Mucosa of descending colon (tissue), 3 donors: ENCODE measurements at regions not wholly inside any gene's neighbourhood (a gene's known extent, or its start where the extent isn't known, plus 50 kb on each side); places are given as distances from the start of the nearest gene placed in this dataset.
A peak's percentile ranks its signal among the peaks of the same experiment; 100 is the strongest.

Experiments used
- ATAC-seq: fragments of 200-7000 bp; cut with Tn5 transposase; one replicate; pipeline ENCODE4 v1.9.1; 2020; ENCODE audit warnings: mild to moderate bottlenecking, moderate library complexity
- DNase-seq, 3 donors: peaks; one replicate each; pipeline ENCODE4 v3.0.0-alpha.2; 2020
- H3K36me3 ChIP-seq: fragments of 200-600 bp; one replicate; pipeline ENCODE4 v1.8.0; 2021; ENCODE audit warnings: low read depth, mild to moderate bottlenecking
- H3K4me1 ChIP-seq: fragments of 200-600 bp; one replicate; pipeline ENCODE4 v1.8.0; 2021; ENCODE audit warnings: low read depth, mild to moderate bottlenecking
- H3K4me3 ChIP-seq: fragments of 200-600 bp; one replicate; pipeline ENCODE4 v1.8.0; 2021; ENCODE audit warnings: mild to moderate bottlenecking
- H3K9me3 ChIP-seq: fragments of 200-600 bp; one replicate; pipeline ENCODE4 v1.8.0; 2021; ENCODE audit warnings: mild to moderate bottlenecking
- intact Hi-C, 2 donors: fragments of 100-400 bp; cut with DNase I in 1 of 2; cut with micrococcal nuclease in 1 of 2; formaldehyde crosslinking; loops; one replicate each; pipeline versions ENCODE4 v1.11.0 to v1.11.1; 2022; cut with DNase I, micrococcal nuclease
- TF ChIP-seq, protein P1 (sequence below): fragments of 200-600 bp; IDR thresholded peaks from one replicate; pipeline ENCODE4 v1.8.0; 2022; ENCODE audit warnings: antibody characterized with exemption, mild to moderate bottlenecking
- donor health status: DM: no; HTN: no; CAD: no; lungs with moderate emphysema.
- donor health status: DM: no; HTN: no; CAD: no.
- donor health status: DM: no; HTN: yes; CAD: no.

DNA sequence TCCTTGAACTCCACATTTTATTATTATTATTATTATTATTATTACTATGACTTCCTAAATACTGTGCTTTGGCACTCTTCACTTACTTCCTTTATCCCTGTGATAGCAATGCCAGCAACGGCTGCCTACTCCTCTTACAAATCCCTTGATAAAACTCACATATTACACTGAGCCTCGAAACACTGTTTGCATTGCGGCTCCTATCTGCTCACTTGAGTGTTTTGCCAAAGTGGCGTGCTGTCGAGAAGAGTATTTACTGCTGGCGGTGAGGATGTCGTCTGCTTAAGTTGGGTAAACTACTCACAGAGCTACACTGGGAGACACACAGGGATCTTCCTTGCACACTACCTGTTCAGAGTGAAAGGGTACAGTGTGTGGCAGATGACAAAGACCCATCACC, 143.4 kb upstream of the VCX3A start:
- intact Hi-C loops, result no loop called here
- no peaks in the 10 kb centered on the region for H3K36me3 ChIP-seq
- TF ChIP-seq, protein P1, sequence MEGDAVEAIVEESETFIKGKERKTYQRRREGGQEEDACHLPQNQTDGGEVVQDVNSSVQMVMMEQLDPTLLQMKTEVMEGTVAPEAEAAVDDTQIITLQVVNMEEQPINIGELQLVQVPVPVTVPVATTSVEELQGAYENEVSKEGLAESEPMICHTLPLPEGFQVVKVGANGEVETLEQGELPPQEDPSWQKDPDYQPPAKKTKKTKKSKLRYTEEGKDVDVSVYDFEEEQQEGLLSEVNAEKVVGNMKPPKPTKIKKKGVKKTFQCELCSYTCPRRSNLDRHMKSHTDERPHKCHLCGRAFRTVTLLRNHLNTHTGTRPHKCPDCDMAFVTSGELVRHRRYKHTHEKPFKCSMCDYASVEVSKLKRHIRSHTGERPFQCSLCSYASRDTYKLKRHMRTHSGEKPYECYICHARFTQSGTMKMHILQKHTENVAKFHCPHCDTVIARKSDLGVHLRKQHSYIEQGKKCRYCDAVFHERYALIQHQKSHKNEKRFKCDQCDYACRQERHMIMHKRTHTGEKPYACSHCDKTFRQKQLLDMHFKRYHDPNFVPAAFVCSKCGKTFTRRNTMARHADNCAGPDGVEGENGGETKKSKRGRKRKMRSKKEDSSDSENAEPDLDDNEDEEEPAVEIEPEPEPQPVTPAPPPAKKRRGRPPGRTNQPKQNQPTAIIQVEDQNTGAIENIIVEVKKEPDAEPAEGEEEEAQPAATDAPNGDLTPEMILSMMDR, result no peak
- no peak overlapping the region for H3K4me3 ChIP-seq
- ATAC-seq, result peak; percentile 18
- no peaks in the 10 kb centered on the region for H3K4me1 ChIP-seq
- no peaks in the 10 kb centered on the region for H3K9me3 ChIP-seq
- DNase-seq, result no peak

DNA sequence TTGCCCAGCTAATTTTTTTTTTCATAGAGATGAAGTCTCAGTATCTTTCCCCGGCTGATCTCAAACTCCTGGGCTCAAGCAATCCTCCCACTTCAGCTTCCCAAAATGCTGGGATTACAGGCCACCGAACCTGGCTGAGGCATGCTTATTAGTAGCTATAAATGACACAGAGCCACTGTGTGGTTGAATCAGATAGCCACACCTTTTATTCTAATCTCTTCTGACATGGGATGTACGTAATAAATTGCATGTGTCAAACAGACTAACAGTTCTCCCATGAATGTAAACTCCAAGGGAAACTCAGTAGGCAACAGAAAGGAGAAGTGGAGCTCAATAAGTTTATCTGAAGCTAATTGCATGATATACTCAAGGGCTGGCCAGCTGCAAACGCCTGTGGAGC, 139.8 kb upstream of the VCX3A start:
- intact Hi-C loops, result no loop called here
- no peak for DNase-seq
- Histone ChIP-seq H3K4me3 (no peak overlapping the region), H3K9me3 (no peaks in the 10 kb centered on the region), H3K4me1 (no peaks in the 10 kb centered on the region), H3K36me3 (no peaks in the 10 kb centered on the region)
- TF ChIP-seq, protein P1, result no peak
- ATAC-seq, result no peak

DNA sequence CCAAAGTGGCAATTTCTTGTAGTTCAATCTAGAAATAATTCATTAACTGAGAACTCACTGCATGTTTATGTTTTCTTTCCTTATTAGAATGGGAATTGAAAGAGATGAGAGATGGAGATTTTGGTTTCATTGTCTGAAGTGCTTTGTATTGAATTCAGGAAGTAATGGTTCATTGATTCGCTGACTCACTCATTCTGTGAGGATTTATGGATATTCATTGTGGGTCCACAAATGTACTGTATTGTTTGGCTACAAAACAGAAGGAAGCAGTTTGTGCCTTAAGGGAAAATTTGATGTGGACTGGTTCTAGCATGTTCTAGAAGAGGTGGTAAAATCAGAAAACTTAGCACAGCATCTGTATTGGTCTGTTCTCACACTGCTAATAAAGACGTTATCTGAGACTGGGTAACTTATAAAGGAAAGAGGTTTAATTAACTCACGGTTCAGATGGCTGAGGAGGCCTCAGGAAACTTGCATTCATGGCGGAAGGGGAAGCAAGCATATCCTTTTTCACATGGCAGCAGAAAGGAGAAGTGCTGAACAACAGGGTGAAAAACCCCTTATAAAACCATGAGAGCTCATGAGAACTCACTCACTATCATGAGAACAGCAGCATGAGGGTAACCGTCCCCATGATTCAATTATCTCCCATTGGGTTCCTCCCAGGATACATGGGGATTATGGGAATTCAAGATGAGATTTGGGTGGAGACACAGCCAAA, 132.3 kb upstream of the VCX3A start:
- no peaks in the 10 kb centered on the region for H3K4me1 ChIP-seq
- no peaks in the 10 kb centered on the region for H3K36me3 ChIP-seq
- TF ChIP-seq, protein P1, result no peak
- no peaks in the 10 kb centered on the region for H3K9me3 ChIP-seq
- ATAC-seq, result no peak
- DNase-seq, result no peak
- intact Hi-C loops, result no loop called here
- no peak overlapping the region for H3K4me3 ChIP-seq

DNA sequence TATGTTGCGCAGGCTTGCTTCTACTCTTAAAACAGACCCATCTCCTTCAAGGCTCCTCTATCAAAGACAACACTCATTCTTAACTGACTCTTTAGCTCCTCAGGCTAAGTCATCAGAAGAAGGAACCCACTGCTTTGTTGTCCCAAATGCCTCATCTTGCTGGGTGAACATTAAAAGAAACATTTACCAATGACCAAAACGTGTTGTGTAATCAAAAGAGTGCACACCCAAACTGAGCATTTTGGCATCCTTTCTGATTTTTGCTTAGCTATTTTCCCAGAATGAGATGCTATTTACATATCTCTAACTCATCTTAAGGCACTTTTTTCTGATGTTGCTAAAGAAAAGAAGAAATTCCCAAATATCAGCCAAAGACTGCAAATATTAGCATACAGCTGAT, 131.7 kb upstream of the VCX3A start:
- no peak for ATAC-seq
- no peak for DNase-seq
- intact Hi-C loops, result no loop called here
- TF ChIP-seq, protein P1, result no peak
- Histone ChIP-seq H3K4me1 (no peaks in the 10 kb centered on the region), H3K9me3 (no peaks in the 10 kb centered on the region), H3K4me3 (no peak overlapping the region), H3K36me3 (no peaks in the 10 kb centered on the region)

DNA sequence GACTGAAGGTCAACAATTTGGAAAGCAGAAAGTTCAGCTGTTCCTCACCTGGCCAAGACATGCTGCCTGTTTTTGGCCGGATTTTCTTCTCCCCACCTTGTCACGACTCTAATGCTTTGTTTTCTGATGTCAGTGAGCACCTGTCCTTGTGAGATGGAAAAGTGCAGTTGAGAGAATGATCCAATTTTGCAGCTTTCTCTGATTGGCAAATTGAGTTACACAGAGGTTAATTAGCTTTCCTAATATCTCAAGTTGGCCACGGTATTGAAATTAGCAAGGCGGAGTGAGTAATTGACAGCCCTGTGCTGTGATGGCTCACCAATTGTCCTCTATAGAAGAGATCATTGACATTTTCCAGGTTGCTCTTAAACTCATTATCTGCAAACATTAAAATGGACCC, 126.8 kb upstream of the VCX3A start:
- no peaks in the 10 kb centered on the region for H3K9me3 ChIP-seq
- DNase-seq, result no peak
- ATAC-seq, result no peak
- H3K4me1 ChIP-seq, result no peaks in the 10 kb centered on the region
- TF ChIP-seq, protein P1, result no peak
- H3K4me3 ChIP-seq, result no peak overlapping the region
- no peaks in the 10 kb centered on the region for H3K36me3 ChIP-seq
- intact Hi-C loops, result no loop called here
